ENCODE measurements at regions not wholly inside any gene's neighbourhood (a gene's known extent, or its start where the extent isn't known, plus 50 kb on each side); places are given as distances from the start of the nearest gene placed in this dataset.

- no peak for DNase-seq (ENCODE audit: low read depth)
- no peak overlapping the region for H3K4me3 ChIP-seq (ENCODE audit: low read depth, low read length)
- no peak for TF ChIP-seq CTCF (conservative IDR thresholded peaks at IDR 0.05; ENCODE audit: low read depth, low read length)
Measured at GRCh38 chr10:121216295-121216694, 365.1 kb downstream of the WDR11 start.

GRCh38 chr10:121216721-121217181, 365.6 kb downstream of the WDR11 start:
- no peak overlapping the region for H3K4me3 ChIP-seq (ENCODE audit: low read depth, low read length)
- DNase-seq (ENCODE audit: low read depth), result no peak
- no peak for TF ChIP-seq CTCF (conservative IDR thresholded peaks at IDR 0.05; ENCODE audit: low read depth, low read length)

GRCh38 chr10:121217331-121217730, 366.2 kb downstream of the WDR11 start:
- no peak overlapping the region for H3K4me3 ChIP-seq (ENCODE audit: low read depth, low read length)
- TF ChIP-seq CTCF (conservative IDR thresholded peaks at IDR 0.05; ENCODE audit: low read depth, low read length), result no peak
- DNase-seq (ENCODE audit: low read depth), result no peak

- DNase-seq (ENCODE audit: low read depth), result no peak
- no peak overlapping the region for H3K4me3 ChIP-seq (ENCODE audit: low read depth, low read length)
Measured at GRCh38 chr10:121221072-121221471, 369.9 kb downstream of the WDR11 start.

GRCh38 chr10:121221991-121222390, 370.8 kb downstream of the WDR11 start:
- DNase-seq (ENCODE audit: low read depth), result no peak
- TF ChIP-seq CTCF (conservative IDR thresholded peaks at IDR 0.05; ENCODE audit: low read depth, low read length), result no peak
- H3K4me3 ChIP-seq (ENCODE audit: low read depth, low read length), result no peak overlapping the region

More at GRCh38 chr10:121221072-121221471, 369.9 kb downstream of the WDR11 start:
- no peak for TF ChIP-seq CTCF (conservative IDR thresholded peaks at IDR 0.05; ENCODE audit: low read depth, low read length)

- H3K4me3 ChIP-seq (ENCODE audit: low read depth, low read length), result no peak overlapping the region
- DNase-seq (ENCODE audit: low read depth), result no peak
- no peak for TF ChIP-seq CTCF (conservative IDR thresholded peaks at IDR 0.05; ENCODE audit: low read depth, low read length)
Measured at GRCh38 chr10:121222842-121223241, 371.7 kb downstream of the WDR11 start.

GRCh38 chr10:121231079-121231478, 367.2 kb downstream of the FGFR2 start:
- no peak for DNase-seq (ENCODE audit: low read depth)
- no peak overlapping the region for H3K4me3 ChIP-seq (ENCODE audit: low read depth, low read length)
- TF ChIP-seq CTCF (conservative IDR thresholded peaks at IDR 0.05; ENCODE audit: low read depth, low read length), result no peak

Measured in choroid plexus epithelial cell (primary cell).